BLaER1 treated with 17β-estradiol and CSF1 and Interleukin-3, amounts not matched to agents 10 nM and 100 nM (cell line): ENCODE measurements at regions not wholly inside any gene's neighbourhood (a gene's known extent, or its start where the extent isn't known, plus 50 kb on each side); places are given as distances from the start of the nearest gene placed in this dataset.
A peak's percentile ranks its signal among the peaks of the same experiment; 100 is the strongest.
"Not testable (repeated sequence)": the region's sequence is repeated elsewhere in the genome, so short reads cannot be mapped to it uniquely, and the experiment has no call there.

ENCODE experiments used
- H3K27ac ChIP-seq, 11 experiments: shearing (Covaris generic); formaldehyde crosslinking; 2 replicates each; pipeline ENCODE4 v1.8.1; 2022
- H3K27me3 ChIP-seq, 11 experiments: shearing (Covaris generic); formaldehyde crosslinking; 2 replicates each; pipeline ENCODE4 v1.8.1; 2022
- H3K36me3 ChIP-seq, 11 experiments: shearing (Covaris generic); formaldehyde crosslinking; 2 replicates each; pipeline ENCODE4 v1.8.1; 2022
- H3K4me1 ChIP-seq, 10 experiments: shearing (Covaris generic); formaldehyde crosslinking; 2 replicates each; pipeline ENCODE4 v1.8.1; 2022
- H3K4me2 ChIP-seq, 11 experiments: shearing (Covaris generic); formaldehyde crosslinking; 2 replicates each; pipeline ENCODE4 v1.8.1; 2022
- H3K4me3 ChIP-seq, 10 experiments: shearing (Covaris generic); formaldehyde crosslinking; 2 replicates each; pipeline ENCODE4 v1.8.1; 2022
- H3K9ac ChIP-seq, 11 experiments: shearing (Covaris generic); formaldehyde crosslinking; 2 replicates each; pipeline ENCODE4 v1.8.1; 2022
- H3K9me3 ChIP-seq, 11 experiments: shearing (Covaris generic); formaldehyde crosslinking; replicated peaks in 1 of 11; 2 replicates each; pipeline ENCODE4 v1.8.1; 2022
- H4K20me1 ChIP-seq, 11 experiments: shearing (Covaris generic); formaldehyde crosslinking; 2 replicates each; pipeline ENCODE4 v1.8.1; 2022
- Cebpa-rat ChIP-seq, 11 experiments: shearing (Covaris generic); IDR thresholded peaks; 2 replicates each; pipeline ENCODE4 v1.8.1; 2022

- TF ChIP-seq Cebpa-rat (IDR thresholded peaks at IDR 0.05), result no peak
Observed at GRCh38 chr3:194910414-194910984, 224.8 kb downstream of the FAM43A start.

GRCh38 chr3:194913316-194913715 is 227.6 kb downstream of the FAM43A start:
- H3K4me3 ChIP-seq, result no peak overlapping the region
- H3K27me3 ChIP-seq, result no peaks in the 10 kb centered on the region
- H4K20me1 ChIP-seq, result no peaks in the 10 kb centered on the region
- no peaks in the 10 kb centered on the region for H3K36me3 ChIP-seq
- no peak overlapping the region for H3K4me2 ChIP-seq
- TF ChIP-seq Cebpa-rat (IDR thresholded peaks at IDR 0.05), result no peak
- H3K27ac ChIP-seq, result no peak overlapping the region
- peaks cover 0 to 13% (median 8%) of the 10 kb centered on the region in 10 experiments; a peak in 14 of 20 replicates for H3K4me1 ChIP-seq
- H3K9me3 ChIP-seq, result peaks cover 0 to 11% (median 0%) of the 10 kb centered on the region in 11 experiments; a peak in 2 of 22 replicates
- no peak overlapping the region for H3K9ac ChIP-seq

More at GRCh38 chr3:194910414-194910984, 224.8 kb downstream of the FAM43A start:
- H3K27ac ChIP-seq, result peak overlapping the region in 4 of 11 experiments; percentile 21 to 57 (median 35); a peak in 6 of 22 replicates
- H3K9me3 ChIP-seq, result peaks cover 0 to 11% (median 0%) of the 10 kb centered on the region in 11 experiments; a peak in 2 of 22 replicates
- H3K27me3 ChIP-seq, result no peaks in the 10 kb centered on the region
- peak overlapping the region in 9 of 11 experiments; percentile 16 to 47 (median 41); a peak in 16 of 22 replicates for H3K4me2 ChIP-seq
- H3K9ac ChIP-seq, result no peak overlapping the region
- H3K4me3 ChIP-seq, result no peak overlapping the region
- H4K20me1 ChIP-seq, result no peaks in the 10 kb centered on the region
- H3K4me1 ChIP-seq, result peaks cover 16 to 33% (median 25%) of the 10 kb centered on the region in 10 experiments; a peak in 19 of 20 replicates
- no peaks in the 10 kb centered on the region for H3K36me3 ChIP-seq

- H3K4me1 ChIP-seq, result peaks cover 14 to 43% (median 28%) of the 10 kb centered on the region in 10 experiments; a peak in 18 of 20 replicates
- H3K27me3 ChIP-seq, H3K4me3 ChIP-seq, H3K9me3 ChIP-seq, H3K36me3 ChIP-seq, H3K9ac ChIP-seq, H4K20me1 ChIP-seq, H3K27ac ChIP-seq: not testable (repeated sequence)
- H3K4me2 ChIP-seq, result peak overlapping the region; percentile 17 to 76 (median 36); a peak in 16 of 22 replicates
Observed at GRCh38 chr3:194924889-194925288, 239.2 kb downstream of the FAM43A start.

- Histone ChIP-seq H3K9me3 (0 out of 22 replicates have a peak, but pooled peaks cover 0 to 3% (median 0%) of the 10 kb centered on the region in 11 experiments), H3K9ac (no peak overlapping the region), H3K4me3 (no peak overlapping the region), H3K4me2 (peak overlapping the region; percentile 17 to 76 (median 36); a peak in 18 of 22 replicates), H4K20me1 (no peaks in the 10 kb centered on the region), H3K36me3 (no peaks in the 10 kb centered on the region), H3K27me3 (no peaks in the 10 kb centered on the region), H3K4me1 (peaks cover 14 to 50% (median 35%) of the 10 kb centered on the region in 10 experiments; a peak in 18 of 20 replicates), H3K27ac (no peak overlapping the region)
- TF ChIP-seq Cebpa-rat (IDR thresholded peaks at IDR 0.05), result no peak
Observed at GRCh38 chr3:194925614-194926013, 239.9 kb downstream of the FAM43A start.

GRCh38 chr3:194928227-194928626 is 242.5 kb downstream of the FAM43A start:
- no peak for TF ChIP-seq Cebpa-rat (IDR thresholded peaks at IDR 0.05)
- Histone ChIP-seq H3K36me3 (no peaks in the 10 kb centered on the region), H3K4me2 (peak overlapping the region in 8 of 11 experiments; percentile 7 to 80 (median 75); a peak in 15 of 22 replicates), H3K4me3 (no peak overlapping the region), H3K9me3 (peaks cover 9 to 19% (median 13%) of the 10 kb centered on the region in 11 experiments), H4K20me1 (no peaks in the 10 kb centered on the region), H3K9ac (no peak overlapping the region), H3K27me3 (no peaks in the 10 kb centered on the region), H3K27ac (peak overlapping the region in 7 of 11 experiments; percentile 9 to 68 (median 23); a peak in 10 of 22 replicates), H3K4me1 (peaks cover 14 to 66% (median 40%) of the 10 kb centered on the region in 10 experiments; a peak in 18 of 20 replicates)

- Histone ChIP-seq H4K20me1 (no peaks in the 10 kb centered on the region), H3K36me3 (no peaks in the 10 kb centered on the region), H3K9me3 (peaks cover 14 to 25% (median 19%) of the 10 kb centered on the region in 11 experiments), H3K27ac (peak overlapping the region in 8 of 11 experiments; percentile 4 to 68 (median 32); a peak in 12 of 22 replicates), H3K27me3 (no peaks in the 10 kb centered on the region), H3K4me3 (no peak overlapping the region), H3K9ac (no peak overlapping the region), H3K4me1 (peaks cover 14 to 66% (median 40%) of the 10 kb centered on the region in 10 experiments; a peak in 18 of 20 replicates), H3K4me2 (peak overlapping the region; percentile 4 to 80 (median 44); a peak in 16 of 22 replicates)
- no peak for TF ChIP-seq Cebpa-rat (IDR thresholded peaks at IDR 0.05)
Observed at GRCh38 chr3:194928831-194929577, 243.3 kb downstream of the FAM43A start.

GRCh38 chr3:194929578-194929960 is 243.9 kb downstream of the FAM43A start:
- H4K20me1 ChIP-seq, result no peaks in the 10 kb centered on the region
- no peak overlapping the region for H3K4me3 ChIP-seq
- no peak overlapping the region for H3K9ac ChIP-seq
- H3K27ac ChIP-seq, result peak overlapping the region in 7 of 11 experiments; percentile 13 to 65 (median 33); a peak in 10 of 22 replicates
- peaks cover 14 to 25% (median 19%) of the 10 kb centered on the region in 11 experiments for H3K9me3 ChIP-seq
- H3K27me3 ChIP-seq, result no peaks in the 10 kb centered on the region
- peaks cover 14 to 67% (median 40%) of the 10 kb centered on the region in 10 experiments; a peak in 18 of 20 replicates for H3K4me1 ChIP-seq
- peak overlapping the region in 10 of 11 experiments; percentile 10 to 75 (median 52); a peak in 14 of 22 replicates for H3K4me2 ChIP-seq
- H3K36me3 ChIP-seq, result no peaks in the 10 kb centered on the region
- no peak for TF ChIP-seq Cebpa-rat (IDR thresholded peaks at IDR 0.05)

- no peak overlapping the region for H3K4me3 ChIP-seq
- no peaks in the 10 kb centered on the region for H4K20me1 ChIP-seq
- H3K9me3 ChIP-seq, result peaks cover 14 to 23% (median 19%) of the 10 kb centered on the region in 11 experiments
- no peaks in the 10 kb centered on the region for H3K36me3 ChIP-seq
- peak overlapping the region in 8 of 11 experiments; percentile 4 to 75 (median 66); a peak in 13 of 22 replicates for H3K4me2 ChIP-seq
- peak overlapping the region in 3 of 11 experiments; percentile 12 to 19 (median 13); a peak in 4 of 22 replicates for H3K9ac ChIP-seq
- peak in 4 of 11 experiments; percentile 32 to 64 (median 46); a peak in 3 of 22 replicates for TF ChIP-seq Cebpa-rat (IDR thresholded peaks at IDR 0.05)
- peaks cover 6 to 68% (median 32%) of the 10 kb centered on the region in 10 experiments; a peak in 18 of 20 replicates for H3K4me1 ChIP-seq
- peak overlapping the region in 9 of 11 experiments; percentile 0 to 66 (median 57); a peak in 12 of 22 replicates for H3K27ac ChIP-seq
- H3K27me3 ChIP-seq, result no peaks in the 10 kb centered on the region
Observed at GRCh38 chr3:194930377-194931204, 244.9 kb downstream of the FAM43A start.
